ENCODE measurements at regions not wholly inside any gene's neighbourhood (a gene's known extent, or its start where the extent isn't known, plus 50 kb on each side); places are given as distances from the start of the nearest gene placed in this dataset.
"Not testable (repeated sequence)": the region's sequence is repeated elsewhere in the genome, so short reads cannot be mapped to it uniquely, and the experiment has no call there.

DNA sequence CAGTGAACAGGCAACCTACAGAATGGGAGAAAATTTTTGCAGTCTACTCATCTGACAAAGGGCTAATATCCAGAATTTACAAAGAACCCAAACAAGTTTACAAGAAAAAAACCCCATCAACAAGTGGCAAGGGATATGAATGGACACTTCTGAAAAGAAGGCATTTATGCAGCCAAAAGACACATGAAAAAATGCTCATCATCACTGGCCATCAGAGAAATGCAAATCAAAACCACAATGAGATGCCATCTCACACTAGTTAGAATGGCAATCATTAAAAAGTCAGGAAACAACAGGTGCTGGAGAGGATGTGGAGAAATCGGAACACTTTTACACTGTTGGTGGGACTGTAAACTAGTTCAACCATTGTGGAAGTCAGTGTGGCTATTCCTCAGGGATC is 80.3 kb downstream of the ZNF474 start:
- H3K27ac ChIP-seq; H3K4me1 ChIP-seq; DNase-seq; ATAC-seq; H3K27me3 ChIP-seq (ENCODE audit: insufficient read depth in 3 of 3, low read length in 2 of 3); intact Hi-C loops (cut with DNase I); H3K9me3 ChIP-seq; H3K36me3 ChIP-seq (ENCODE audit: insufficient read depth in 1 of 2, low read depth in 1 of 2); H3K4me3 ChIP-seq: not testable (repeated sequence)
- 79 to 88% (median 82%) methylated on average over 1 of the region's 1 CpG for WGBS, 3 donors

DNA sequence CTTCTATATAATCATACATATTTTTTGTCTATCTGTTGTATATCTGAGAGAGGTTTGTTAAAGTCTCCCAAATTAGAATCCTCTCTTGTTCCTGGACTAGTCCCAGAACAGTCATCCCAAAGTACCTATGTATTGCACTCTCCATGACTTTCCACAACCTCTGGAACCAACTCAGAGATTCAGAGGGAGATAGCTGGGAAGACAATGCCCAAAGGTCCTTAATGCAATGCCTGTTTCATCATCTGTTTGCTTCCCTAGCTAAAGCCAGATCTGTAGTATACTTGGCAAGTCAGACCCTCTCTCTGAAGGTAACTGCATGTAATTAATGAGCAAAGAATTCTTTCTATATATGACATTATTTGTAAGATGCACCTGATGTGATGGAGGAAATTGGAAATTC is 89.4 kb downstream of the ZNF474 start:
- TF ChIP-seq, protein P1, sequence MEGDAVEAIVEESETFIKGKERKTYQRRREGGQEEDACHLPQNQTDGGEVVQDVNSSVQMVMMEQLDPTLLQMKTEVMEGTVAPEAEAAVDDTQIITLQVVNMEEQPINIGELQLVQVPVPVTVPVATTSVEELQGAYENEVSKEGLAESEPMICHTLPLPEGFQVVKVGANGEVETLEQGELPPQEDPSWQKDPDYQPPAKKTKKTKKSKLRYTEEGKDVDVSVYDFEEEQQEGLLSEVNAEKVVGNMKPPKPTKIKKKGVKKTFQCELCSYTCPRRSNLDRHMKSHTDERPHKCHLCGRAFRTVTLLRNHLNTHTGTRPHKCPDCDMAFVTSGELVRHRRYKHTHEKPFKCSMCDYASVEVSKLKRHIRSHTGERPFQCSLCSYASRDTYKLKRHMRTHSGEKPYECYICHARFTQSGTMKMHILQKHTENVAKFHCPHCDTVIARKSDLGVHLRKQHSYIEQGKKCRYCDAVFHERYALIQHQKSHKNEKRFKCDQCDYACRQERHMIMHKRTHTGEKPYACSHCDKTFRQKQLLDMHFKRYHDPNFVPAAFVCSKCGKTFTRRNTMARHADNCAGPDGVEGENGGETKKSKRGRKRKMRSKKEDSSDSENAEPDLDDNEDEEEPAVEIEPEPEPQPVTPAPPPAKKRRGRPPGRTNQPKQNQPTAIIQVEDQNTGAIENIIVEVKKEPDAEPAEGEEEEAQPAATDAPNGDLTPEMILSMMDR (IDR thresholded peaks at IDR 0.05), result no peak
- H3K9me3 ChIP-seq, result peaks cover 3% of the 10 kb centered on the region
- no peak overlapping the region for H3K4me3 ChIP-seq
- H3K4me1 ChIP-seq, result no peaks in the 10 kb centered on the region
- no peaks in the 10 kb centered on the region for H3K27me3 ChIP-seq (ENCODE audit: insufficient read depth in 3 of 3, low read length in 2 of 3)
- intact Hi-C loops (cut with DNase I), result no loop called here
- no peak for ATAC-seq
- no peak for DNase-seq
- H3K36me3 ChIP-seq (ENCODE audit: insufficient read depth in 1 of 2, low read depth in 1 of 2), result no peaks in the 10 kb centered on the region
- no peak overlapping the region for H3K27ac ChIP-seq

- Histone ChIP-seq H3K4me3 (no peak overlapping the region), H3K27me3 (ENCODE audit: insufficient read depth in 3 of 3, low read length in 2 of 3) (no peaks in the 10 kb centered on the region), H3K9me3 (peaks cover 5% of the 10 kb centered on the region), H3K27ac (no peak overlapping the region), H3K36me3 (ENCODE audit: insufficient read depth in 1 of 2, low read depth in 1 of 2) (no peaks in the 10 kb centered on the region), H3K4me1 (no peaks in the 10 kb centered on the region)
- no peak for DNase-seq
- TF ChIP-seq, protein P1 (IDR thresholded peaks at IDR 0.05), result no peak
- intact Hi-C loops (cut with DNase I), result no loop called here
- 58 to 62% (median 60%) methylated on average over 8 of the region's 8 CpGs for WGBS, 3 donors
- ATAC-seq, result no peak
Measured at GRCh38 chr5:122219436-122220166, 90.3 kb downstream of the ZNF474 start.

DNA sequence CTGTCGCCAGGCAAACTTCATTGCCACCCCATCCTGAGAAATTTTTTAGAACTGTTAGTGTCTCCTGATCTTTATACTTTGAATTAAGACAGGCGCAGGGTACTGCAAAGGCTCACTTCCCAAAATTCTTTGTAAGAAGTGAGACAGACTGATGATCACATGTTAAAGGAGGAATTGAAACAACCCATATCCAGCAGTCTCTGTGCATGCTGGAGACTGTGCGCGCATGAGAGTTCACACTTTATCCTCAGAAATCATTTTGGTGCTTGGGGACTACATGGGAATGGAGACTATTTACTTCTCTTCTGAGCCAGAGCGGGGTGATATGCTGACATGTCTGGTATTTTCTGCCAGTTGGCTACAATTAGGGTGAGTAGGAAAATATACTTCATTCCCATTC is 91.2 kb downstream of the ZNF474 start:
- no peaks in the 10 kb centered on the region for H3K27me3 ChIP-seq (ENCODE audit: insufficient read depth in 3 of 3, low read length in 2 of 3)
- TF ChIP-seq, protein P1 (IDR thresholded peaks at IDR 0.05), result no peak
- no peak overlapping the region for H3K27ac ChIP-seq
- H3K9me3 ChIP-seq, result peaks cover 5% of the 10 kb centered on the region
- 73 to 78% (median 74%) methylated on average over 5 of the region's 5 CpGs for WGBS, 3 donors
- H3K4me3 ChIP-seq, result no peak overlapping the region
- intact Hi-C loops (cut with DNase I), result no loop called here
- ATAC-seq, result no peak
- no peaks in the 10 kb centered on the region for H3K4me1 ChIP-seq
- no peaks in the 10 kb centered on the region for H3K36me3 ChIP-seq (ENCODE audit: insufficient read depth in 1 of 2, low read depth in 1 of 2)
- no peak for DNase-seq

DNA sequence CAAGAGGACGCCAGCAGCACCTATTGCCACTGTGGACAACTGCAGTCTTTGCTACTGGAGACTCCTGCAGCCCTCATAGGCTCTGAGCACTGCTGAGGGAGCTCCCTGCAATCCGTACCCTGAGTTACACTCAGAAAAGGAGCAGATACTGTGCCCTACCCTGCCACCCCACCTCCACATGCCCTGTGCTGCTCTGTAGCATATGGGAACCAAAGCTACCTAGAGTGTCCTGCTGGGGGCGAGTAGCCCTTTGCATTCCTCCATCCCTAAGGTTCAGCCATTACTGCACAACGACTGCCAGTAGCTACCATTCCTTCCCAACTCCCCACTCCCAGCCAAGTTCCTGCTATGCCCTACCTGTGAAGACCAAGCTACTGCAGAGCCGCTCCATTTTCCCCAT is 90.2 kb upstream of the SNCAIP start:
- WGBS, 3 donors, result 86 to 90% (median 87%) methylated on average over 5 of the region's 5 CpGs
- DNase-seq, result no peak
- H3K36me3 ChIP-seq (ENCODE audit: insufficient read depth in 1 of 2, low read depth in 1 of 2), result no peaks in the 10 kb centered on the region
- H3K4me3 ChIP-seq, result no peak overlapping the region
- H3K4me1 ChIP-seq, result no peaks in the 10 kb centered on the region
- H3K9me3 ChIP-seq, result peaks cover 5% of the 10 kb centered on the region
- ATAC-seq, result no peak
- TF ChIP-seq, protein P1 (IDR thresholded peaks at IDR 0.05), result no peak
- intact Hi-C loops (cut with DNase I), result no loop called here
- H3K27ac ChIP-seq, result no peak overlapping the region
- H3K27me3 ChIP-seq (ENCODE audit: insufficient read depth in 3 of 3, low read length in 2 of 3), result no peaks in the 10 kb centered on the region
